ENCODE measurements at regions not wholly inside any gene's neighbourhood (a gene's known extent, or its start where the extent isn't known, plus 50 kb on each side); places are given as distances from the start of the nearest gene placed in this dataset.

- Histone ChIP-seq H3K4me2 (ENCODE audit: extremely low read depth, insufficient read depth, low read length) (no peak overlapping the region), H2AFZ (ENCODE audit: low read length) (no peak overlapping the region), H3K9me3 (ENCODE audit: control insufficient read depth, insufficient read depth, low read depth, low read length) (no peaks in the 10 kb centered on the region), H3K4me3 (replicated peaks in 1 of 4; ENCODE audit: control extremely low read depth in 1 of 4, insufficient read depth in 1 of 4, low read depth in 3 of 4, low read length in 4 of 4) (no peak overlapping the region), H4K20me1 (ENCODE audit: control insufficient read depth, extremely low read depth, insufficient read depth, low read length) (no peaks in the 10 kb centered on the region), H3K36me3 (ENCODE audit: control insufficient read depth, insufficient read depth, low read length) (no peaks in the 10 kb centered on the region), H3K27ac (ENCODE audit: insufficient read depth, low read length) (no peak overlapping the region), H3K9ac (ENCODE audit: insufficient read depth, low read length) (no peak overlapping the region), H3K27me3 (ENCODE audit: control insufficient read depth, insufficient read depth, low read length) (no peaks in the 10 kb centered on the region), H3K79me2 (ENCODE audit: control insufficient read depth, insufficient read depth, low read length) (no peaks in the 10 kb centered on the region), H3K4me1 (ENCODE audit: control insufficient read depth, extremely low read depth, insufficient read depth, low read length) (no peaks in the 10 kb centered on the region)
- TF ChIP-seq EZH2 (IDR thresholded peaks at IDR 0.05; ENCODE audit: low read length, missing control alignments), result no peak
- no peak for TF ChIP-seq CTCF (conservative IDR thresholded peaks at IDR 0.05 in 1 of 2, IDR thresholded peaks at IDR 0.05 in 1 of 2; ENCODE audit: low read depth in 1 of 2, low read length in 2 of 2)
- no peak for DNase-seq (ENCODE audit: low read depth in 2 of 2)
Measured at GRCh38 chr3:164522073-164522763, 556.1 kb downstream of the SI start.

GRCh38 chr3:164521644-164522043, 556.7 kb downstream of the SI start:
- no peaks in the 10 kb centered on the region for H3K36me3 ChIP-seq (ENCODE audit: control insufficient read depth, insufficient read depth, low read length)
- no peak for TF ChIP-seq EZH2 (IDR thresholded peaks at IDR 0.05; ENCODE audit: low read length, missing control alignments)
- no peak for TF ChIP-seq CTCF (conservative IDR thresholded peaks at IDR 0.05 in 1 of 2, IDR thresholded peaks at IDR 0.05 in 1 of 2; ENCODE audit: low read depth in 1 of 2, low read length in 2 of 2)

GRCh38 chr3:164521139-164521538, 557.2 kb downstream of the SI start:
- Histone ChIP-seq H3K27me3 (ENCODE audit: control insufficient read depth, insufficient read depth, low read length) (no peaks in the 10 kb centered on the region), H3K79me2 (ENCODE audit: control insufficient read depth, insufficient read depth, low read length) (no peaks in the 10 kb centered on the region), H3K4me3 (replicated peaks in 1 of 4; ENCODE audit: control extremely low read depth in 1 of 4, insufficient read depth in 1 of 4, low read depth in 3 of 4, low read length in 4 of 4) (no peak overlapping the region), H3K27ac (ENCODE audit: insufficient read depth, low read length) (no peak overlapping the region), H4K20me1 (ENCODE audit: control insufficient read depth, extremely low read depth, insufficient read depth, low read length) (no peaks in the 10 kb centered on the region), H3K4me2 (ENCODE audit: extremely low read depth, insufficient read depth, low read length) (no peak overlapping the region), H2AFZ (ENCODE audit: low read length) (no peak overlapping the region), H3K9ac (ENCODE audit: insufficient read depth, low read length) (no peak overlapping the region), H3K4me1 (ENCODE audit: control insufficient read depth, extremely low read depth, insufficient read depth, low read length) (no peaks in the 10 kb centered on the region), H3K36me3 (ENCODE audit: control insufficient read depth, insufficient read depth, low read length) (no peaks in the 10 kb centered on the region), H3K9me3 (ENCODE audit: control insufficient read depth, insufficient read depth, low read depth, low read length) (no peaks in the 10 kb centered on the region)
- TF ChIP-seq CTCF (conservative IDR thresholded peaks at IDR 0.05 in 1 of 2, IDR thresholded peaks at IDR 0.05 in 1 of 2; ENCODE audit: low read depth in 1 of 2, low read length in 2 of 2) (no peak), EZH2 (IDR thresholded peaks at IDR 0.05; ENCODE audit: low read length, missing control alignments) (no peak)
- DNase-seq (ENCODE audit: low read depth in 2 of 2), result no peak

More at GRCh38 chr3:164521644-164522043, 556.7 kb downstream of the SI start:
- Histone ChIP-seq H3K27me3 (ENCODE audit: control insufficient read depth, insufficient read depth, low read length) (no peaks in the 10 kb centered on the region), H3K79me2 (ENCODE audit: control insufficient read depth, insufficient read depth, low read length) (no peaks in the 10 kb centered on the region), H3K4me2 (ENCODE audit: extremely low read depth, insufficient read depth, low read length) (no peak overlapping the region), H3K27ac (ENCODE audit: insufficient read depth, low read length) (no peak overlapping the region), H3K9me3 (ENCODE audit: control insufficient read depth, insufficient read depth, low read depth, low read length) (no peaks in the 10 kb centered on the region), H3K4me3 (replicated peaks in 1 of 4; ENCODE audit: control extremely low read depth in 1 of 4, insufficient read depth in 1 of 4, low read depth in 3 of 4, low read length in 4 of 4) (no peak overlapping the region), H3K9ac (ENCODE audit: insufficient read depth, low read length) (no peak overlapping the region), H2AFZ (ENCODE audit: low read length) (no peak overlapping the region), H3K4me1 (ENCODE audit: control insufficient read depth, extremely low read depth, insufficient read depth, low read length) (no peaks in the 10 kb centered on the region), H4K20me1 (ENCODE audit: control insufficient read depth, extremely low read depth, insufficient read depth, low read length) (no peaks in the 10 kb centered on the region)
- no peak for DNase-seq (ENCODE audit: low read depth in 2 of 2)
